PC-9 (cell line): ENCODE measurements at regions not wholly inside any gene's neighbourhood (a gene's known extent, or its start where the extent isn't known, plus 50 kb on each side); places are given as distances from the start of the nearest gene placed in this dataset.

ENCODE experiments used
- BruUV-seq: library from RNA; stranded (reverse); fragments of 400-500 nt; replicated peaks from 2 replicates; lab custom pipeline; 2021; lab: Mats Ljungman, UMichigan
- CTCF ChIA-PET: fragments of 300-600 bp; sonication (Branson Sonifier 250); formaldehyde crosslinking; loops from one replicate; lab custom pipeline; 2022; ENCODE audit warnings: antibody characterized with exemption; lab: Charles Lee
- POLR2A ChIA-PET: fragments of 300-600 bp; sonication (Branson Sonifier 250); formaldehyde crosslinking; loops from one replicate; lab custom pipeline; 2022; ENCODE audit warnings: antibody characterized with exemption; ENCODE audit not compliant: unreplicated experiment; lab: Charles Lee
- DNase-seq, 2 experiments: peaks; one replicate each; pipeline versions ENCODE4 v3.0.0 to v3.0.0-alpha.2; 2015 to 2022; ENCODE audit warnings: mixed read lengths in 1 of 2
- H2AFZ ChIP-seq: fragments of 200-600 bp; sonication (generic); 2 replicates; pipeline ENCODE4 v1.8.1; 2017; ENCODE audit warnings: antibody characterized with exemption
- H3F3A ChIP-seq: fragments of 200-600 bp; sonication (generic); 2 replicates; pipeline ENCODE4 v1.8.1; 2017; ENCODE audit warnings: antibody characterized with exemption, mild to moderate bottlenecking, low read depth; ENCODE audit not compliant: insufficient read depth
- H3K27ac ChIP-seq: fragments of 200-600 bp; sonication (generic); 2 replicates; pipeline ENCODE4 v1.6.1; 2016; ENCODE audit warnings: mixed run types
- H3K27me3 ChIP-seq: fragments of 200-600 bp; sonication (generic); 2 replicates; pipeline ENCODE4 v1.6.1; 2016; ENCODE audit warnings: low read depth, mixed run types; ENCODE audit not compliant: insufficient read depth
- H3K36me3 ChIP-seq: fragments of 200-600 bp; sonication (generic); 2 replicates; pipeline ENCODE4 v1.6.1; 2016; ENCODE audit warnings: low read depth, mixed run types
- H3K4me1 ChIP-seq: fragments of 200-600 bp; sonication (generic); replicated peaks from 2 replicates; pipeline ENCODE4 v1.6.1; 2016; ENCODE audit warnings: mixed run types; ENCODE audit not compliant: insufficient read depth
- H3K4me2 ChIP-seq: fragments of 200-600 bp; sonication (generic); 2 replicates; pipeline ENCODE4 v1.6.1; 2017; ENCODE audit warnings: mixed run types
- H3K4me3 ChIP-seq: fragments of 200-600 bp; sonication (generic); 2 replicates; pipeline ENCODE4 v1.6.1; 2016; ENCODE audit warnings: mixed run types
- H3K79me2 ChIP-seq: fragments of 200-600 bp; sonication (generic); 2 replicates; pipeline ENCODE4 v1.6.1; 2017; ENCODE audit warnings: low read depth, mixed run types
- H3K9me2 ChIP-seq: fragments of 200-600 bp; sonication (generic); 2 replicates; pipeline ENCODE4 v1.8.1; 2017; ENCODE audit warnings: mild to moderate bottlenecking; ENCODE audit not compliant: insufficient read depth
- H3K9me3 ChIP-seq: fragments of 200-600 bp; sonication (generic); 2 replicates; pipeline ENCODE4 v1.8.1; 2016; ENCODE audit warnings: low read depth; ENCODE audit not compliant: insufficient read depth
- H4K20me1 ChIP-seq: fragments of 200-600 bp; sonication (generic); 2 replicates; pipeline ENCODE4 v1.8.1; 2017; ENCODE audit not compliant: insufficient read depth
- EZH2 ChIP-seq: fragments of 200-600 bp; sonication (generic); IDR thresholded peaks from 2 replicates; pipeline ENCODE4 v1.8.0; 2017; ENCODE audit warnings: antibody characterized with exemption, low read depth
- intact Hi-C: fragments of 100-400 bp; cut with micrococcal nuclease; formaldehyde crosslinking; loops from one replicate; pipeline ENCODE4 v1.10.0; 2022; ENCODE audit not compliant: unreplicated experiment
- TF ChIP-seq, protein P1 (sequence below): fragments of 200-600 bp; sonication (generic); conservative IDR thresholded peaks from 2 replicates; pipeline ENCODE4 v1.6.1; 2017; ENCODE audit warnings: mixed run types, antibody characterized with exemption, mild to moderate bottlenecking, moderate library complexity

DNA sequence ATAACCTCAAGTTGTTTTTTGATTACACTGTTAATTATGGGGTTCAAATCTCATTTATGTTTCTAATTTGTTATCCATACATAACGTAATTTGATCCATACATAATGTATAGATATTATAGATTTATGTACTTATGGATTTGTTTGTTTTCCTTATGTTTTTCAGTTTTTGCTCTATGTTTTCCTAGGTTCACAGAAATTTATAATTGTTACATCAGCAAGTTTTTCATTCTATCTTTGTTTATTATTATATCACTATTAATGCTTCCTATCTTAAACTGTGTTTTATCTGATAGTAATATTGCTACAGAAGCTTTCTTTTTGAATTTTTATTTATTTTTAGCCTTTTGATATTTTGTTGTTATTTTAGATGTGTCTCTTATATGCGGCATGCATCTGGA is 194.3 kb upstream of the SOX21 start:
- Histone ChIP-seq H3K4me2 (no peak overlapping the region), H3K9me3 (no peaks in the 10 kb centered on the region), H3K36me3 (no peaks in the 10 kb centered on the region), H3K27ac (no peak overlapping the region), H3F3A (no peaks in the 10 kb centered on the region), H3K4me3 (no peak overlapping the region), H3K4me1 (no peaks in the 10 kb centered on the region), H3K79me2 (no peaks in the 10 kb centered on the region), H4K20me1 (no peaks in the 10 kb centered on the region), H3K27me3 (0 out of 2 replicates have a peak, but pooled peaks cover 11% of the 10 kb centered on the region), H2AFZ (no peak overlapping the region), H3K9me2 (no peaks in the 10 kb centered on the region)
- DNase-seq: no peak
- intact Hi-C loops: no loop called here
- CTCF ChIA-PET: no interaction called here
- POLR2A ChIA-PET: no interaction called here
- TF ChIP-seq, protein P1, sequence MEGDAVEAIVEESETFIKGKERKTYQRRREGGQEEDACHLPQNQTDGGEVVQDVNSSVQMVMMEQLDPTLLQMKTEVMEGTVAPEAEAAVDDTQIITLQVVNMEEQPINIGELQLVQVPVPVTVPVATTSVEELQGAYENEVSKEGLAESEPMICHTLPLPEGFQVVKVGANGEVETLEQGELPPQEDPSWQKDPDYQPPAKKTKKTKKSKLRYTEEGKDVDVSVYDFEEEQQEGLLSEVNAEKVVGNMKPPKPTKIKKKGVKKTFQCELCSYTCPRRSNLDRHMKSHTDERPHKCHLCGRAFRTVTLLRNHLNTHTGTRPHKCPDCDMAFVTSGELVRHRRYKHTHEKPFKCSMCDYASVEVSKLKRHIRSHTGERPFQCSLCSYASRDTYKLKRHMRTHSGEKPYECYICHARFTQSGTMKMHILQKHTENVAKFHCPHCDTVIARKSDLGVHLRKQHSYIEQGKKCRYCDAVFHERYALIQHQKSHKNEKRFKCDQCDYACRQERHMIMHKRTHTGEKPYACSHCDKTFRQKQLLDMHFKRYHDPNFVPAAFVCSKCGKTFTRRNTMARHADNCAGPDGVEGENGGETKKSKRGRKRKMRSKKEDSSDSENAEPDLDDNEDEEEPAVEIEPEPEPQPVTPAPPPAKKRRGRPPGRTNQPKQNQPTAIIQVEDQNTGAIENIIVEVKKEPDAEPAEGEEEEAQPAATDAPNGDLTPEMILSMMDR: no peak
- TF ChIP-seq EZH2: no peak
- no TSS peak for BruUV-seq

DNA sequence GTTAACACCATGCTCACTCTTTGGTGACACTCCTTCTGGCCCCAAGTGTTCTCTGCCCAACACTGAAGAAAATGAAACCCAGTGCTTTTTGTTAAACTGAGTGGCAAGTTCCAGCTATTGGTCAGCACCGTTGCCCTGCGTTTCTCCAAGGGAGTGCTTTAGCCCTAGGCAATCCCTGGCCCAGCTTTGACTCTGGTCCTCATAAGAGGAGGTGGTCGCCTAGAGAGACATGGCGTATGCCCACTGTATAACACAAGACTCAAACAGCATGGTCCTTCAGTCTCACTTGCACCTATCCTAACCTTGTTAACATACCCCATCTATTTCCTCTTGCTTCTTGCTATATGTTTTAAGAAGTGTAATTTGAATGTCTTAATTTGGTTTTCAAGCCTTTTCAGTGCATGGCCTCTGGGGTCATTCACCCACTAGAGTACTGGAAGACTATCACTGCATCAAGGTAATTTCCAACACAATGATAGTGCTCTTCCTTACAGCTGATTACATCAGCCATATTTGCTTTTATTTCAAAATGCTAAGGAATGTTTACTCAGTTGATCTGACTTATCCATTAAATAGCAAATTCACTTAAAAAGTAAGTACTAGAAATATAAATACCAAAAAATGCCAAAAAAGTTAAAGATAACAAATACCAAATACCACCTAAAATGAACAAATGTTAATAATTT is 190.5 kb upstream of the SOX21 start:
- H3K27ac ChIP-seq: no peak overlapping the region
- no peaks in the 10 kb centered on the region for H3K36me3 ChIP-seq
- no peaks in the 10 kb centered on the region for H3K9me3 ChIP-seq
- H3K79me2 ChIP-seq: no peaks in the 10 kb centered on the region
- no peak overlapping the region for H3K4me3 ChIP-seq
- intact Hi-C loops: no loop called here
- ChIA-PET POLR2A (no interaction called here), CTCF (no interaction called here)
- TF ChIP-seq, protein P1: no peak
- H4K20me1 ChIP-seq: no peaks in the 10 kb centered on the region
- H3K4me2 ChIP-seq: 0 out of 2 replicates have a peak overlapping the region, but pooled peaks have one; percentile 1
- BruUV-seq: no TSS peak
- H3F3A ChIP-seq: no peaks in the 10 kb centered on the region
- no peaks in the 10 kb centered on the region for H3K4me1 ChIP-seq
- H2AFZ ChIP-seq: no peak overlapping the region
- no peaks in the 10 kb centered on the region for H3K9me2 ChIP-seq
- 0 out of 2 replicates have a peak, but pooled peaks cover 7% of the 10 kb centered on the region for H3K27me3 ChIP-seq
- no peak for DNase-seq

GRCh38 chr13:94901070-94901469 is 188.7 kb upstream of the SOX21 start:
- Histone ChIP-seq H2AFZ (no peak overlapping the region), H4K20me1 (no peaks in the 10 kb centered on the region), H3K27me3 (peaks cover 18% of the 10 kb centered on the region; the same call in 1 of the 2 replicates), H3F3A (no peaks in the 10 kb centered on the region), H3K79me2 (no peaks in the 10 kb centered on the region), H3K9me2 (no peaks in the 10 kb centered on the region), H3K27ac (no peak overlapping the region), H3K36me3 (no peaks in the 10 kb centered on the region), H3K4me3 (no peak overlapping the region), H3K4me1 (no peaks in the 10 kb centered on the region), H3K4me2 (no peak overlapping the region), H3K9me3 (no peaks in the 10 kb centered on the region)
- TF ChIP-seq, protein P1: no peak
- TF ChIP-seq EZH2: no peak
- DNase-seq: no peak
- POLR2A ChIA-PET: no interaction called here
- intact Hi-C loops: no loop called here
- CTCF ChIA-PET: no interaction called here
- BruUV-seq: no TSS peak
